ENCODE measurements at regions not wholly inside any gene's neighbourhood (a gene's known extent, or its start where the extent isn't known, plus 50 kb on each side); places are given as distances from the start of the nearest gene placed in this dataset.

GRCh38 chr14:82785756-82786482, 1252.3 kb upstream of the SEL1L start:
- Mint-ChIP-seq H3K27me3 (no peaks in the 10 kb centered on the region), H3K4me3 (no peak overlapping the region), H3K4me1 (no peaks in the 10 kb centered on the region), H3K27ac (no peak overlapping the region), H3K36me3 (no peaks in the 10 kb centered on the region), H3K9me3 (peaks cover 8 to 15% (median 9%) of the 10 kb centered on the region in 3 donors)
- ATAC-seq (replicated peaks in 1 of 4) (no peak), DNase-seq (no peak)
- WGBS (ENCODE audit: insufficient coverage) = no CpG with 5 or more reads among the region's 1 CpG
- no peaks in the 10 kb centered on the region for H3K36me3 ChIP-seq (ENCODE audit: control insufficient read depth in 2 of 2, extremely low read depth in 1 of 2, insufficient read depth in 1 of 2, low read length in 1 of 2)
- ChIA-PET POLR2A (no interaction called here), CTCF (no interaction called here)
- H3K4me1 ChIP-seq (ENCODE audit: control insufficient read depth in 1 of 2, extremely low read depth in 1 of 2, insufficient read depth in 2 of 2, low read length in 2 of 2) = no peaks in the 10 kb centered on the region
- no peaks in the 10 kb centered on the region for H3K9me3 ChIP-seq
- no peaks in the 10 kb centered on the region for H3K27me3 ChIP-seq (replicated peaks in 1 of 2; ENCODE audit: control insufficient read depth in 2 of 2, extremely low read depth in 1 of 2, insufficient read depth in 2 of 2, low read length in 1 of 2)
- H3K4me3 ChIP-seq (ENCODE audit: control insufficient read depth in 1 of 2, extremely low read depth in 1 of 2, low read length in 1 of 2) = no peak overlapping the region
- no peak overlapping the region for H3K27ac ChIP-seq (ENCODE audit: low read length)

- H3K4me3 ChIP-seq (ENCODE audit: control insufficient read depth in 1 of 2, extremely low read depth in 1 of 2, low read length in 1 of 2) = no peak overlapping the region
- ChIA-PET CTCF (no interaction called here), POLR2A (no interaction called here)
- H3K9me3 Mint-ChIP-seq = peaks cover 8 to 15% (median 9%) of the 10 kb centered on the region in 3 donors
- no peak overlapping the region for H3K4me3 Mint-ChIP-seq
- H3K36me3 Mint-ChIP-seq = no peaks in the 10 kb centered on the region
- ATAC-seq (replicated peaks in 1 of 4) (no peak), DNase-seq (no peak)
- H3K27ac Mint-ChIP-seq = no peak overlapping the region
- H3K36me3 ChIP-seq (ENCODE audit: control insufficient read depth in 2 of 2, extremely low read depth in 1 of 2, insufficient read depth in 1 of 2, low read length in 1 of 2) = no peaks in the 10 kb centered on the region
- H3K4me1 Mint-ChIP-seq = no peaks in the 10 kb centered on the region
- no peak overlapping the region for H3K27ac ChIP-seq (ENCODE audit: low read length)
- H3K9me3 ChIP-seq = no peaks in the 10 kb centered on the region
- H3K27me3 ChIP-seq (replicated peaks in 1 of 2; ENCODE audit: control insufficient read depth in 2 of 2, extremely low read depth in 1 of 2, insufficient read depth in 2 of 2, low read length in 1 of 2) = no peaks in the 10 kb centered on the region
- no peaks in the 10 kb centered on the region for H3K27me3 Mint-ChIP-seq
- H3K4me1 ChIP-seq (ENCODE audit: control insufficient read depth in 1 of 2, extremely low read depth in 1 of 2, insufficient read depth in 2 of 2, low read length in 2 of 2) = no peaks in the 10 kb centered on the region
- no CpG with 5 or more reads among the region's 3 CpGs for WGBS (ENCODE audit: insufficient coverage)
These were observed 1252.8 kb upstream of the SEL1L start for GRCh38 chr14:82786483-82786880.

DNA sequence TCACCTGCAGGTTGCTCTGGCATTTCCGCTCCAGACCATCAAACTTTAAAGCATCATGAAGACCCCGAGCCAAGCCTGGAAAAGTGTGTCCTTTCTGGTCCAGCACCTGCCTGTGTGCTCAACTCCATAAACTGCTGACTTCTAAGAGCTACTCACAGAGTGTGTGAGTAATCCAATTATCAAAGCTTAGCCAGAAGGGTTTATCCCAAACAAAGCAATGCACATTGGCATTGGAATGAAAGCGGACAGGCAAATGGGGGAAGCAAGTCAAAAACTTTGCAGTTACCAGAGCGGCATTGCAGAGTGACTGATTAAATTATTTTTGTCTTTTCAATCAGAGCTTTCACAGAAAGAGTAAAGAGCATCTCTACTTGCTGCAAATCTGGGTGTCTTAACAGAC, 1262.4 kb upstream of the SEL1L start:
- DNase-seq (no peak), ATAC-seq (replicated peaks in 1 of 4) (no peak)
- H3K27ac ChIP-seq (ENCODE audit: low read length) = no peak overlapping the region
- no peaks in the 10 kb centered on the region for H3K27me3 ChIP-seq (replicated peaks in 1 of 2; ENCODE audit: control insufficient read depth in 2 of 2, extremely low read depth in 1 of 2, insufficient read depth in 2 of 2, low read length in 1 of 2)
- no peak overlapping the region for H3K4me3 ChIP-seq (ENCODE audit: control insufficient read depth in 1 of 2, extremely low read depth in 1 of 2, low read length in 1 of 2)
- no peak overlapping the region for H3K27ac Mint-ChIP-seq
- H3K4me1 ChIP-seq (ENCODE audit: control insufficient read depth in 1 of 2, extremely low read depth in 1 of 2, insufficient read depth in 2 of 2, low read length in 2 of 2) = no peaks in the 10 kb centered on the region
- H3K9me3 ChIP-seq = no peaks in the 10 kb centered on the region
- peaks cover 0 to 9% (median 6%) of the 10 kb centered on the region in 3 donors for H3K9me3 Mint-ChIP-seq
- no peaks in the 10 kb centered on the region for H3K27me3 Mint-ChIP-seq
- ChIA-PET POLR2A (no interaction called here), CTCF (no interaction called here)
- no peaks in the 10 kb centered on the region for H3K36me3 Mint-ChIP-seq
- 85% methylated on average over 2 of the region's 4 CpGs for WGBS (ENCODE audit: insufficient coverage)
- H3K4me1 Mint-ChIP-seq = no peaks in the 10 kb centered on the region
- no peak overlapping the region for H3K4me3 Mint-ChIP-seq
- H3K36me3 ChIP-seq (ENCODE audit: control insufficient read depth in 2 of 2, extremely low read depth in 1 of 2, insufficient read depth in 1 of 2, low read length in 1 of 2) = no peaks in the 10 kb centered on the region

- H3K4me3 Mint-ChIP-seq = no peak overlapping the region
These were observed 1264.6 kb upstream of the SEL1L start for GRCh38 chr14:82798276-82798675.

GRCh38 chr14:82805892-82806825, 1272.5 kb upstream of the SEL1L start:
- no peaks in the 10 kb centered on the region for H3K36me3 Mint-ChIP-seq
- Histone ChIP-seq H3K27me3 (replicated peaks in 1 of 2; ENCODE audit: control insufficient read depth in 2 of 2, extremely low read depth in 1 of 2, insufficient read depth in 2 of 2, low read length in 1 of 2) (no peaks in the 10 kb centered on the region), H3K36me3 (ENCODE audit: control insufficient read depth in 2 of 2, extremely low read depth in 1 of 2, insufficient read depth in 1 of 2, low read length in 1 of 2) (no peaks in the 10 kb centered on the region), H3K4me3 (ENCODE audit: control insufficient read depth in 1 of 2, extremely low read depth in 1 of 2, low read length in 1 of 2) (no peak overlapping the region), H3K27ac (ENCODE audit: low read length) (no peak overlapping the region), H3K4me1 (ENCODE audit: control insufficient read depth in 1 of 2, extremely low read depth in 1 of 2, insufficient read depth in 2 of 2, low read length in 2 of 2) (no peaks in the 10 kb centered on the region), H3K9me3 (no peaks in the 10 kb centered on the region)
- H3K27ac Mint-ChIP-seq = no peak overlapping the region
- CTCF ChIA-PET = no interaction called here
- H3K9me3 Mint-ChIP-seq = peaks cover 15 to 32% (median 26%) of the 10 kb centered on the region in 3 donors
- H3K4me1 Mint-ChIP-seq = no peaks in the 10 kb centered on the region
- DNase-seq (no peak), ATAC-seq (replicated peaks in 1 of 4) (no peak)
- no peaks in the 10 kb centered on the region for H3K27me3 Mint-ChIP-seq
- POLR2A ChIA-PET = no interaction called here
- no CpG with 5 or more reads among the region's 7 CpGs for WGBS (ENCODE audit: insufficient coverage)
- no peak overlapping the region for H3K4me3 Mint-ChIP-seq

More at GRCh38 chr14:82798276-82798675, 1264.6 kb upstream of the SEL1L start:
- Mint-ChIP-seq H3K27ac (no peak overlapping the region), H3K36me3 (no peaks in the 10 kb centered on the region), H3K27me3 (no peaks in the 10 kb centered on the region), H3K4me1 (no peaks in the 10 kb centered on the region), H3K9me3 (peaks cover 8 to 17% (median 13%) of the 10 kb centered on the region in 3 donors)
- Histone ChIP-seq H3K27ac (ENCODE audit: low read length) (no peak overlapping the region), H3K9me3 (no peaks in the 10 kb centered on the region), H3K4me1 (ENCODE audit: control insufficient read depth in 1 of 2, extremely low read depth in 1 of 2, insufficient read depth in 2 of 2, low read length in 2 of 2) (no peaks in the 10 kb centered on the region), H3K36me3 (ENCODE audit: control insufficient read depth in 2 of 2, extremely low read depth in 1 of 2, insufficient read depth in 1 of 2, low read length in 1 of 2) (no peaks in the 10 kb centered on the region), H3K4me3 (ENCODE audit: control insufficient read depth in 1 of 2, extremely low read depth in 1 of 2, low read length in 1 of 2) (no peak overlapping the region), H3K27me3 (replicated peaks in 1 of 2; ENCODE audit: control insufficient read depth in 2 of 2, extremely low read depth in 1 of 2, insufficient read depth in 2 of 2, low read length in 1 of 2) (no peaks in the 10 kb centered on the region)
- ChIA-PET CTCF (interaction anchor here in 1 of 2 donors (0.7 kb wide), 1 partner anchor 52 kb away, joined by 3 read pairs; no protein-coding TSS in a partner anchor), POLR2A (no interaction called here)
- no CpG with 5 or more reads among the region's 1 CpG for WGBS (ENCODE audit: insufficient coverage)
- DNase-seq (no peak), ATAC-seq (replicated peaks in 1 of 4) (no peak)

- no peak overlapping the region for H3K4me3 ChIP-seq (ENCODE audit: control insufficient read depth in 1 of 2, extremely low read depth in 1 of 2, low read length in 1 of 2)
- no peak for ATAC-seq (replicated peaks in 1 of 4)
- H3K27ac ChIP-seq (ENCODE audit: low read length) = no peak overlapping the region
- H3K4me3 Mint-ChIP-seq = no peak overlapping the region
- H3K9me3 Mint-ChIP-seq = peaks cover 11 to 13% (median 12%) of the 10 kb centered on the region in 3 donors
- H3K36me3 ChIP-seq (ENCODE audit: control insufficient read depth in 2 of 2, extremely low read depth in 1 of 2, insufficient read depth in 1 of 2, low read length in 1 of 2) = no peaks in the 10 kb centered on the region
- no peak overlapping the region for H3K27ac Mint-ChIP-seq
- DNase-seq = no peak
- no peaks in the 10 kb centered on the region for H3K27me3 Mint-ChIP-seq
- H3K9me3 ChIP-seq = no peaks in the 10 kb centered on the region
- ChIA-PET POLR2A (no interaction called here), CTCF (no interaction called here)
- no CpG with 5 or more reads among the region's 2 CpGs for WGBS (ENCODE audit: insufficient coverage)
- H3K27me3 ChIP-seq (replicated peaks in 1 of 2; ENCODE audit: control insufficient read depth in 2 of 2, extremely low read depth in 1 of 2, insufficient read depth in 2 of 2, low read length in 1 of 2) = no peaks in the 10 kb centered on the region
- no peaks in the 10 kb centered on the region for H3K4me1 Mint-ChIP-seq
- H3K4me1 ChIP-seq (ENCODE audit: control insufficient read depth in 1 of 2, extremely low read depth in 1 of 2, insufficient read depth in 2 of 2, low read length in 2 of 2) = no peaks in the 10 kb centered on the region
- no peaks in the 10 kb centered on the region for H3K36me3 Mint-ChIP-seq
These were observed 1277.6 kb upstream of the SEL1L start for GRCh38 chr14:82811246-82811645.
